ENCODE measurements at regions not wholly inside any gene's neighbourhood (a gene's known extent, or its start where the extent isn't known, plus 50 kb on each side); places are given as distances from the start of the nearest gene placed in this dataset.

- TF ChIP-seq CTCF (IDR thresholded peaks at IDR 0.05; ENCODE audit: borderline replicate concordance, extremely low read depth, low read length, poor library complexity, severe bottlenecking) (no peak), EZH2 (IDR thresholded peaks at IDR 0.05; ENCODE audit: borderline replicate concordance, low read depth, low read length, severe bottlenecking) (no peak)
Measured at GRCh38 chr16:87239545-87239944, 77.6 kb downstream of the C16orf95 start.
